B cell (primary cell): ENCODE measurements at regions not wholly inside any gene's neighbourhood (a gene's known extent, or its start where the extent isn't known, plus 50 kb on each side); places are given as distances from the start of the nearest gene placed in this dataset.

Experiments
- ATAC-seq: fragments of 200-7000 bp; cut with Tn5 transposase; one replicate; pipeline ENCODE4 v1.10.0; 2021; ENCODE audit warnings: low read depth, mild to moderate bottlenecking, moderate number of reproducible peaks, moderate library complexity
- CTCF ChIA-PET: fragments of 350-600 bp; sonication (Branson Sonifier 250); formaldehyde crosslinking; loops from one replicate; lab custom pipeline; 2021; ENCODE audit warnings: antibody characterized with exemption, inconsistent platforms; lab: Charles Lee
- POLR2A ChIA-PET: fragments of 350-600 bp; sonication (Branson Sonifier 250); formaldehyde crosslinking; loops from one replicate; lab custom pipeline; 2021; ENCODE audit warnings: antibody characterized with exemption; lab: Charles Lee
- DNase-seq: peaks from one replicate; pipeline ENCODE4 v3.0.0; 2013
- H2AFZ ChIP-seq: 2 replicates; pipeline ENCODE4 v1.6.1; 2012; ENCODE audit warnings: mild to moderate bottlenecking, low read depth, low read length; ENCODE audit not compliant: insufficient read depth, poor library complexity, severe bottlenecking
- H3K27ac ChIP-seq, 2 donors: 1 replicate in 1 of 2; 2 replicates in 1 of 2; pipeline ENCODE4 v1.5.1; 2012 to 2013; ENCODE audit warnings: low read length in 2 of 2, mild to moderate bottlenecking in 2 of 2, moderate library complexity in 1 of 2
- H3K27me3 ChIP-seq, 4 experiments: fragments of 200-600 bp in 1 of 4; sonication (generic) in 1 of 4; replicated peaks in 1 of 4; 1 replicate in 2 of 4; 2 replicates in 2 of 4; pipeline versions ENCODE4 v1.6.1 to v1.7.0; 2013 to 2016; ENCODE audit warnings: low read length in 3 of 4, mild to moderate bottlenecking in 2 of 4, mixed read lengths in 1 of 4, moderate library complexity in 1 of 4; ENCODE audit not compliant: insufficient read depth in 4 of 4, control insufficient read depth in 3 of 4; ENCODE audit errors: control extremely low read depth in 1 of 4
- H3K36me3 ChIP-seq, 2 experiments: replicated peaks in 1 of 2; 1 replicate in 1 of 2; 2 replicates in 1 of 2; pipeline versions ENCODE4 v1.6.1 to v1.7.1; 2013; ENCODE audit warnings: low read length in 1 of 2; ENCODE audit not compliant: insufficient read depth in 2 of 2, control insufficient read depth in 1 of 2; ENCODE audit errors: control extremely low read depth in 1 of 2, extremely low read depth in 1 of 2
- H3K4me1 ChIP-seq, 2 donors: fragments of 200-600 bp in 1 of 2; sonication (generic) in 1 of 2; 1 replicate in 1 of 2; 2 replicates in 1 of 2; pipeline versions ENCODE4 v1.5.1 to v1.6.1; 2013 to 2017; ENCODE audit warnings: low read length in 2 of 2; ENCODE audit not compliant: control insufficient read depth in 2 of 2, insufficient read depth in 2 of 2
- H3K4me2 ChIP-seq: replicated peaks from 2 replicates; pipeline ENCODE3; 2012; ENCODE audit warnings: mild to moderate bottlenecking, low read depth, low read length; ENCODE audit not compliant: poor library complexity, severe bottlenecking
- H3K4me3 ChIP-seq, 5 experiments: fragments of 200-600 bp in 1 of 5; sonication (generic) in 1 of 5; 1 replicate in 3 of 5; 2 replicates in 2 of 5; pipeline versions ENCODE4 v1.5.1 to v1.7.0; 2011 to 2016; ENCODE audit warnings: low read length in 4 of 5, mild to moderate bottlenecking in 4 of 5, low read depth in 2 of 5, control low read depth in 1 of 5, moderate library complexity in 1 of 5; ENCODE audit not compliant: insufficient read depth in 1 of 5; ENCODE audit errors: control extremely low read depth in 1 of 5, extremely low read depth in 1 of 5
- H3K79me2 ChIP-seq: fragments of 200-600 bp; sonication (generic); one replicate; pipeline ENCODE4 v1.6.0; 2016; ENCODE audit warnings: low read length; ENCODE audit not compliant: control insufficient read depth, insufficient read depth
- H3K9ac ChIP-seq: fragments of 200-600 bp; sonication (generic); 2 replicates; pipeline ENCODE4 v1.6.1; 2017; ENCODE audit warnings: mild to moderate bottlenecking, low read length, moderate library complexity
- H3K9me3 ChIP-seq, 3 donors: one replicate each; pipeline versions ENCODE4 v1.6.1 to v1.7.1; 2013; ENCODE audit warnings: low read length in 2 of 3; ENCODE audit not compliant: control insufficient read depth in 2 of 3, insufficient read depth in 1 of 3; ENCODE audit errors: control extremely low read depth in 1 of 3
- H4K20me1 ChIP-seq: 2 replicates; pipeline ENCODE4 v1.6.0; 2012; ENCODE audit warnings: mild to moderate bottlenecking, low read length; ENCODE audit not compliant: insufficient read depth, control insufficient read depth, poor library complexity, severe bottlenecking
- H3K27ac Mint-ChIP-seq: one replicate; pipeline ENCODE4 v1.8.0; 2021; ENCODE audit warnings: mixed read lengths
- H3K27me3 Mint-ChIP-seq: one replicate; pipeline ENCODE4 v1.8.0; 2021; ENCODE audit warnings: mixed read lengths
- H3K4me1 Mint-ChIP-seq: one replicate; pipeline ENCODE4 v1.8.0; 2021; ENCODE audit warnings: mixed read lengths
- H3K4me3 Mint-ChIP-seq: one replicate; pipeline ENCODE4 v1.8.0; 2021; ENCODE audit warnings: mixed read lengths
- H3K9me3 Mint-ChIP-seq: one replicate; pipeline ENCODE4 v1.8.0; 2022; ENCODE audit warnings: mixed read lengths; ENCODE audit not compliant: insufficient read depth
- EZH2 ChIP-seq: IDR thresholded peaks from 2 replicates; pipeline ENCODE4 v1.6.1; 2012; ENCODE audit warnings: borderline replicate concordance, low read depth, mild to moderate bottlenecking, moderate library complexity, low read length; ENCODE audit not compliant: insufficient read depth, poor library complexity, severe bottlenecking
- WGBS: methylation state at CpG from one replicate; pipeline ENCODE4 v1.1.5; 2013; ENCODE audit warnings: missing lambda C conversion rate; ENCODE audit not compliant: insufficient coverage; 5-methylcytosine and 5-hydroxymethylcytosine counted together
- intact Hi-C: fragments of 100-400 bp; cut with micrococcal nuclease; formaldehyde crosslinking; loops from one replicate; pipeline ENCODE4 v1.10.0; 2022
- TF ChIP-seq, protein P1 (sequence below): fragments of 200-600 bp; IDR thresholded peaks from one replicate; pipeline ENCODE4 v1.8.0; 2022; ENCODE audit warnings: antibody characterized with exemption, mild to moderate bottlenecking

DNA sequence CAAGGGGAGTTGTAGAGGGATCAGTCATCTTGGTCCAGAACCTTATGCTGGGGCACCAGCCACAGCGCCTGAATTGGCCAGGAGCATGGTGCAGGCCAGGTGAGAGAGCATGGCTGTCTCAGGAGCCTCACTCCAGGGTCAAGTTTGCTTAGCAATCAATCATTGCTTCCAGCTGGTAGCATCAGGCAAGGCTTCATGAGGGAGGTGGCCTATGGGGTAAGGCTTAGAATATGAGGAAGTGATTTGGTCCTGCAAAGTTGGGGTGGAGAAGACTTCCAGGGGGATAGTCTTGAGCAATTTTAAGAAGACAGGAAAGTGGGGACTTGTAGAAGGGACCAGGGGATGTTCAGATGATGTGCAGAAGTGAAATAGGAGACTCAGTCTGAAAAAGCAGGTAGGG lies 53.9 kb upstream of the PITX1 start:
- H4K20me1 ChIP-seq: no peaks in the 10 kb centered on the region
- peaks cover 2% of the 10 kb centered on the region for H3K9me3 Mint-ChIP-seq
- no peak overlapping the region for H2AFZ ChIP-seq
- no peak for TF ChIP-seq EZH2
- TF ChIP-seq, protein P1, sequence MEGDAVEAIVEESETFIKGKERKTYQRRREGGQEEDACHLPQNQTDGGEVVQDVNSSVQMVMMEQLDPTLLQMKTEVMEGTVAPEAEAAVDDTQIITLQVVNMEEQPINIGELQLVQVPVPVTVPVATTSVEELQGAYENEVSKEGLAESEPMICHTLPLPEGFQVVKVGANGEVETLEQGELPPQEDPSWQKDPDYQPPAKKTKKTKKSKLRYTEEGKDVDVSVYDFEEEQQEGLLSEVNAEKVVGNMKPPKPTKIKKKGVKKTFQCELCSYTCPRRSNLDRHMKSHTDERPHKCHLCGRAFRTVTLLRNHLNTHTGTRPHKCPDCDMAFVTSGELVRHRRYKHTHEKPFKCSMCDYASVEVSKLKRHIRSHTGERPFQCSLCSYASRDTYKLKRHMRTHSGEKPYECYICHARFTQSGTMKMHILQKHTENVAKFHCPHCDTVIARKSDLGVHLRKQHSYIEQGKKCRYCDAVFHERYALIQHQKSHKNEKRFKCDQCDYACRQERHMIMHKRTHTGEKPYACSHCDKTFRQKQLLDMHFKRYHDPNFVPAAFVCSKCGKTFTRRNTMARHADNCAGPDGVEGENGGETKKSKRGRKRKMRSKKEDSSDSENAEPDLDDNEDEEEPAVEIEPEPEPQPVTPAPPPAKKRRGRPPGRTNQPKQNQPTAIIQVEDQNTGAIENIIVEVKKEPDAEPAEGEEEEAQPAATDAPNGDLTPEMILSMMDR: no peak
- ChIA-PET CTCF (no interaction called here), POLR2A (no interaction called here)
- H3K4me2 ChIP-seq: no peak overlapping the region
- peaks cover 0 to 4% (median 0%) of the 10 kb centered on the region in 3 donors for H3K9me3 ChIP-seq
- H3K27ac Mint-ChIP-seq: no peak overlapping the region
- peaks cover 0 to 11% (median 1%) of the 10 kb centered on the region in 4 experiments for H3K27me3 ChIP-seq
- intact Hi-C loops: no loop called here
- no peak overlapping the region for H3K4me3 Mint-ChIP-seq
- H3K4me1 ChIP-seq: no peaks in the 10 kb centered on the region
- H3K79me2 ChIP-seq: no peaks in the 10 kb centered on the region
- no peaks in the 10 kb centered on the region for H3K4me1 Mint-ChIP-seq
- H3K4me3 ChIP-seq: no peak overlapping the region
- no peak overlapping the region for H3K27ac ChIP-seq
- peaks cover 17% of the 10 kb centered on the region for H3K27me3 Mint-ChIP-seq
- ATAC-seq (no peak), DNase-seq (no peak)
- no peaks in the 10 kb centered on the region for H3K36me3 ChIP-seq
- no peak overlapping the region for H3K9ac ChIP-seq
- WGBS: 100% methylated on average over 1 of the region's 1 CpG

DNA sequence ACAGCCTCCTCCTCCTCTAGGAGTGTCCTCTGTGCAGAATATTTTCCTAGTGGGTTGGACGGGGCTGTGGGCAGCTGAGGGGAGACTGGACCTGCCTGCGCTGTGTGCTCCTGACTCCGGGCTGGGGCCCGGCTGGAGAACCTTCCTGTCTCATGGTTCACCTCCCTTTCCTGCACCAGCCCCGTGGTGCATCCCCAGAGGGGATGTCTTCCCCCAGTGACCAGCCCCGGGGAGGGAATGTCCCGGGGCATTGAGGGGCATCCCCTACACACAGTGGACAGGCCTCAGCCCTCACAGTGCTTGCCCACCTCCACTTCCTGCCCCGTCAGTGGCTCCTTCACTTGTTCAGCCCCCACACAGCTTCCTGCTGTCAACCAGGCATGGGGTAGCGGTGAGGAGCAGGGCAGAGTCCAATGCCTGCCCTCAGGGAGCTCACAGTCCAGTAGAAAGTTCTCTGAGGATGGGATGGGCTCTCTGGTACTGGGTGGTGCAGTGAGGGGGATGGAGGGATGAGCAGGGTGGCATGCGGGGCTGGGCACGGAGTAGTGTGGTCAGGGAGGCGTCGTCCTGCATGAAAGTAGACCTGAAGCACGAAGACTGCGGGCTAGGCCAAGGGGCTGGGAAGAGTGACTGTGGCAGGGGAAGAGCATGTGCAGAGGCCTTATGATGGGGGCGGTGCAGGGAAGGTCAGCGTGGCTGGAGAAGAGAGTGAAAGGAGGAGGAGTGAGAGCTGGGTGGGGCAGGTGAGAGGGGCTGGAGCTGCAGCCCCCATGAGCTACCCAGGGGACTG lies 52.1 kb upstream of the PITX1 start:
- WGBS: 89% methylated on average over 15 of the region's 17 CpGs
- Histone ChIP-seq H3K9me3 (peaks cover 0 to 8% (median 7%) of the 10 kb centered on the region in 3 donors), H3K4me1 (no peaks in the 10 kb centered on the region), H3K27me3 (peaks cover 0 to 11% (median 1%) of the 10 kb centered on the region in 4 experiments), H3K79me2 (no peaks in the 10 kb centered on the region), H2AFZ (no peak overlapping the region), H3K36me3 (no peaks in the 10 kb centered on the region), H3K9ac (no peak overlapping the region), H3K4me3 (no peak overlapping the region), H3K4me2 (no peak overlapping the region), H3K27ac (no peak overlapping the region), H4K20me1 (no peaks in the 10 kb centered on the region)
- no peak for ATAC-seq
- POLR2A ChIA-PET: no interaction called here
- no peak overlapping the region for H3K4me3 Mint-ChIP-seq
- no peaks in the 10 kb centered on the region for H3K4me1 Mint-ChIP-seq
- TF ChIP-seq, protein P1: no peak
- TF ChIP-seq EZH2: no peak
- H3K27me3 Mint-ChIP-seq: peaks cover 21% of the 10 kb centered on the region
- H3K9me3 Mint-ChIP-seq: peaks cover 5% of the 10 kb centered on the region
- H3K27ac Mint-ChIP-seq: no peak overlapping the region
- CTCF ChIA-PET: no interaction called here
- intact Hi-C loops: no loop called here
- DNase-seq: no peak
